GM23338 (cell line): ENCODE measurements at regions not wholly inside any gene's neighbourhood (a gene's known extent, or its start where the extent isn't known, plus 50 kb on each side); places are given as distances from the start of the nearest gene placed in this dataset.

Experiments
- ATAC-seq: fragments of 200-7000 bp; cut with Tn5 transposase; 3 replicates; pipeline ENCODE4 v1.9.1; 2020
- DNase-seq: peaks from one replicate; pipeline ENCODE4 v3.0.0-alpha.2; 2015; ENCODE audit warnings: low spot score
- H2AFZ ChIP-seq: fragments of 200-600 bp; sonication (generic); 2 replicates; pipeline ENCODE4 v1.8.0; 2016; ENCODE audit warnings: antibody characterized with exemption, mild to moderate bottlenecking, moderate library complexity
- H3F3A ChIP-seq: fragments of 200-600 bp; sonication (generic); replicated peaks from 2 replicates; pipeline ENCODE4 v1.8.0; 2017; ENCODE audit warnings: antibody characterized with exemption, mixed run types, low read depth
- H3K27ac ChIP-seq: fragments of 200-600 bp; sonication (generic); 2 replicates; pipeline ENCODE4 v1.6.1; 2016; ENCODE audit warnings: low read depth
- H3K27me3 ChIP-seq: fragments of 200-600 bp; sonication (generic); 2 replicates; pipeline ENCODE4 v1.8.0; 2016; ENCODE audit warnings: mild to moderate bottlenecking, mixed run types, moderate library complexity; ENCODE audit not compliant: insufficient read depth
- H3K36me3 ChIP-seq: fragments of 200-600 bp; sonication (generic); 2 replicates; pipeline ENCODE4 v1.8.0; 2016; ENCODE audit warnings: mild to moderate bottlenecking; ENCODE audit not compliant: insufficient read depth
- H3K4me1 ChIP-seq: fragments of 200-600 bp; sonication (generic); 2 replicates; pipeline ENCODE4 v1.8.0; 2016; ENCODE audit warnings: mild to moderate bottlenecking, moderate library complexity; ENCODE audit not compliant: insufficient read depth
- H3K4me2 ChIP-seq: fragments of 200-600 bp; sonication (generic); 2 replicates; pipeline ENCODE4 v1.7.1; 2017; ENCODE audit warnings: mixed run types
- H3K4me3 ChIP-seq: fragments of 200-600 bp; sonication (generic); 2 replicates; pipeline ENCODE4 v1.6.1; 2016; ENCODE audit warnings: mixed run types
- H3K79me2 ChIP-seq: fragments of 200-600 bp; sonication (generic); replicated peaks from 2 replicates; pipeline ENCODE4 v1.8.0; 2017; ENCODE audit warnings: mild to moderate bottlenecking; ENCODE audit not compliant: insufficient read depth
- H3K9me2 ChIP-seq: fragments of 200-600 bp; sonication (generic); 2 replicates; pipeline ENCODE4 v1.8.0; 2017; ENCODE audit not compliant: insufficient read depth
- H4K20me1 ChIP-seq: fragments of 200-600 bp; sonication (generic); replicated peaks from 2 replicates; pipeline ENCODE4 v1.8.0; 2017; ENCODE audit warnings: mild to moderate bottlenecking; ENCODE audit not compliant: insufficient read depth
- H3K27ac Mint-ChIP-seq: 2 replicates; pipeline ENCODE4 v1.8.0; 2020; ENCODE audit warnings: inconsistent platforms, mild to moderate bottlenecking, moderate library complexity, mixed read lengths
- H3K27me3 Mint-ChIP-seq: 3 replicates; pipeline ENCODE4 v1.8.0; 2022; ENCODE audit warnings: low read depth, mild to moderate bottlenecking, moderate library complexity, mixed read lengths, inconsistent platforms; ENCODE audit not compliant: insufficient read depth, poor library complexity
- H3K36me3 Mint-ChIP-seq: 3 replicates; pipeline ENCODE4 v1.8.0; 2021; ENCODE audit warnings: low read depth, mild to moderate bottlenecking, inconsistent platforms, moderate library complexity, mixed read lengths
- H3K4me1 Mint-ChIP-seq: 3 replicates; pipeline ENCODE4 v1.8.0; 2020; ENCODE audit warnings: mild to moderate bottlenecking, inconsistent platforms, mixed read lengths
- H3K4me3 Mint-ChIP-seq: 3 replicates; pipeline ENCODE4 v1.8.0; 2021; ENCODE audit warnings: moderate library complexity, mild to moderate bottlenecking, inconsistent platforms, mixed read lengths
- H3K9me3 Mint-ChIP-seq: 3 replicates; pipeline ENCODE4 v1.8.0; 2020; ENCODE audit warnings: moderate library complexity, mild to moderate bottlenecking, inconsistent platforms, mixed read lengths
- CREB1 ChIP-seq: fragments of 250-450 bp; sonication (Bioruptor Pico); IDR thresholded peaks from 2 replicates; pipeline ENCODE4 v1.5.0; 2020; ENCODE audit warnings: low read depth, mild to moderate bottlenecking, moderate library complexity
- EZH2 ChIP-seq: fragments of 200-600 bp; sonication (generic); IDR thresholded peaks from one replicate; pipeline ENCODE4 v1.8.0; 2017; ENCODE audit warnings: antibody characterized with exemption, mild to moderate bottlenecking, low read depth; ENCODE audit not compliant: unreplicated experiment
- EZH2phosphoT487 ChIP-seq: fragments of 200-600 bp; sonication (generic); IDR thresholded peaks from one replicate; pipeline ENCODE4 v1.8.1; 2018; ENCODE audit warnings: antibody characterized with exemption; ENCODE audit not compliant: unreplicated experiment
- JUNB ChIP-seq: IDR thresholded peaks from one replicate; pipeline ENCODE4 v1.6.1; 2016; ENCODE audit warnings: antibody characterized with exemption; ENCODE audit not compliant: unreplicated experiment
- NANOG ChIP-seq: IDR thresholded peaks from 2 replicates; pipeline ENCODE4 v1.6.1; 2016; ENCODE audit warnings: antibody characterized with exemption, borderline replicate concordance
- POLR2AphosphoS5 ChIP-seq: IDR thresholded peaks from 2 replicates; pipeline ENCODE4 v1.6.1; 2016; ENCODE audit warnings: antibody characterized with exemption, low read depth
- STAT1 ChIP-seq: IDR thresholded peaks from one replicate; pipeline ENCODE4 v1.6.1; 2016; ENCODE audit warnings: antibody characterized with exemption; ENCODE audit not compliant: unreplicated experiment
- ZNF114 ChIP-seq: fragments of 250-450 bp; sonication (Bioruptor Pico); IDR thresholded peaks from 2 replicates; pipeline ENCODE4 v1.5.0; 2020; ENCODE audit warnings: mild to moderate bottlenecking, moderate library complexity
- ZNF331 ChIP-seq: fragments of 250-450 bp; sonication (Bioruptor Pico); IDR thresholded peaks from 2 replicates; pipeline ENCODE4 v1.5.0; 2020; ENCODE audit warnings: low read depth, mild to moderate bottlenecking, moderate library complexity
- TF ChIP-seq, protein P1 (sequence below): IDR thresholded peaks from 2 replicates; pipeline ENCODE4 v1.6.1; 2016; ENCODE audit warnings: antibody characterized with exemption
- TF ChIP-seq, protein P2 (sequence below): fragments of 250-450 bp; sonication (Bioruptor Pico); IDR thresholded peaks from 2 replicates; pipeline ENCODE4 v1.5.0; 2020; ENCODE audit warnings: mild to moderate bottlenecking, moderate library complexity
- TF ChIP-seq, protein P3 (sequence below), 2 experiments: fragments of 200-600 bp in 1 of 2; sonication (generic) in 1 of 2; conservative IDR thresholded peaks; 2 replicates each; pipeline versions ENCODE4 v1.5.1 to v1.6.1; 2016 to 2017; ENCODE audit warnings: antibody characterized with exemption in 2 of 2, low read depth in 2 of 2, mild to moderate bottlenecking in 2 of 2, moderate library complexity in 1 of 2
- TF ChIP-seq, protein P4 (sequence below): IDR thresholded peaks from one replicate; pipeline ENCODE4 v1.6.1; 2018; ENCODE audit warnings: antibody characterized with exemption; ENCODE audit not compliant: unreplicated experiment

DNA sequence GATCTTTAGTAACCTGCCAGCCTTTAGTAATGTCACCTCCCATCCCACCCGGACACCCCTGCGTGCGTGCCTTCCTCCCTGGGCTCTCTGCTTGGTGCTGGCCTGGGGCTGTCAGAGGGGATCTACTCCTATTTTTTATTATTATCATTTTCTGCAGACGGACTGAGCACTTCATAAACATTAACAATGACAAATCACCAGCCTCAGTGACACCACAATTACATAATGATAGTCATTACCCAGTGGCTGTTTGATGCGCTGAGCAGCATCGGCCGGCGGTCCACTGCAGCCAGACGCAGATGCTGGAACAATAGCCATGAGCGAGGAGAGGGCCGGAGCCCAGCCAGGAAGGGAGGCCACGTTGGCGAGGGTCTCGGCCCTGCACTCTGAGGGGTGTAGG lies 309.3 kb upstream of the AJAP1 start:
- H3K27ac Mint-ChIP-seq, result no peak overlapping the region
- ATAC-seq (no peak), DNase-seq (no peak)
- no peak overlapping the region for H2AFZ ChIP-seq
- H3K27ac ChIP-seq, result no peak overlapping the region
- no peaks in the 10 kb centered on the region for H3K4me1 ChIP-seq
- H3K27me3 Mint-ChIP-seq, result peaks cover 5% of the 10 kb centered on the region
- H3K79me2 ChIP-seq, result no peaks in the 10 kb centered on the region
- no peaks in the 10 kb centered on the region for H3K4me1 Mint-ChIP-seq
- H3F3A ChIP-seq, result no peaks in the 10 kb centered on the region
- H3K36me3 Mint-ChIP-seq, result peaks cover 37% of the 10 kb centered on the region; the same call in 2 of the 3 replicates
- no peak overlapping the region for H3K4me2 ChIP-seq
- H4K20me1 ChIP-seq, result no peaks in the 10 kb centered on the region
- H3K4me3 ChIP-seq, result no peak overlapping the region
- TF ChIP-seq, protein P1, sequence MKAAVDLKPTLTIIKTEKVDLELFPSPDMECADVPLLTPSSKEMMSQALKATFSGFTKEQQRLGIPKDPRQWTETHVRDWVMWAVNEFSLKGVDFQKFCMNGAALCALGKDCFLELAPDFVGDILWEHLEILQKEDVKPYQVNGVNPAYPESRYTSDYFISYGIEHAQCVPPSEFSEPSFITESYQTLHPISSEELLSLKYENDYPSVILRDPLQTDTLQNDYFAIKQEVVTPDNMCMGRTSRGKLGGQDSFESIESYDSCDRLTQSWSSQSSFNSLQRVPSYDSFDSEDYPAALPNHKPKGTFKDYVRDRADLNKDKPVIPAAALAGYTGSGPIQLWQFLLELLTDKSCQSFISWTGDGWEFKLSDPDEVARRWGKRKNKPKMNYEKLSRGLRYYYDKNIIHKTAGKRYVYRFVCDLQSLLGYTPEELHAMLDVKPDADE, result no peak
- no peak for TF ChIP-seq NANOG
- TF ChIP-seq POLR2AphosphoS5, result no peak
- no peak for TF ChIP-seq CREB1 (CRISPR knock-in tag)
- TF ChIP-seq EZH2, result no peak
- no peak for TF ChIP-seq JUNB
- TF ChIP-seq, protein P2, sequence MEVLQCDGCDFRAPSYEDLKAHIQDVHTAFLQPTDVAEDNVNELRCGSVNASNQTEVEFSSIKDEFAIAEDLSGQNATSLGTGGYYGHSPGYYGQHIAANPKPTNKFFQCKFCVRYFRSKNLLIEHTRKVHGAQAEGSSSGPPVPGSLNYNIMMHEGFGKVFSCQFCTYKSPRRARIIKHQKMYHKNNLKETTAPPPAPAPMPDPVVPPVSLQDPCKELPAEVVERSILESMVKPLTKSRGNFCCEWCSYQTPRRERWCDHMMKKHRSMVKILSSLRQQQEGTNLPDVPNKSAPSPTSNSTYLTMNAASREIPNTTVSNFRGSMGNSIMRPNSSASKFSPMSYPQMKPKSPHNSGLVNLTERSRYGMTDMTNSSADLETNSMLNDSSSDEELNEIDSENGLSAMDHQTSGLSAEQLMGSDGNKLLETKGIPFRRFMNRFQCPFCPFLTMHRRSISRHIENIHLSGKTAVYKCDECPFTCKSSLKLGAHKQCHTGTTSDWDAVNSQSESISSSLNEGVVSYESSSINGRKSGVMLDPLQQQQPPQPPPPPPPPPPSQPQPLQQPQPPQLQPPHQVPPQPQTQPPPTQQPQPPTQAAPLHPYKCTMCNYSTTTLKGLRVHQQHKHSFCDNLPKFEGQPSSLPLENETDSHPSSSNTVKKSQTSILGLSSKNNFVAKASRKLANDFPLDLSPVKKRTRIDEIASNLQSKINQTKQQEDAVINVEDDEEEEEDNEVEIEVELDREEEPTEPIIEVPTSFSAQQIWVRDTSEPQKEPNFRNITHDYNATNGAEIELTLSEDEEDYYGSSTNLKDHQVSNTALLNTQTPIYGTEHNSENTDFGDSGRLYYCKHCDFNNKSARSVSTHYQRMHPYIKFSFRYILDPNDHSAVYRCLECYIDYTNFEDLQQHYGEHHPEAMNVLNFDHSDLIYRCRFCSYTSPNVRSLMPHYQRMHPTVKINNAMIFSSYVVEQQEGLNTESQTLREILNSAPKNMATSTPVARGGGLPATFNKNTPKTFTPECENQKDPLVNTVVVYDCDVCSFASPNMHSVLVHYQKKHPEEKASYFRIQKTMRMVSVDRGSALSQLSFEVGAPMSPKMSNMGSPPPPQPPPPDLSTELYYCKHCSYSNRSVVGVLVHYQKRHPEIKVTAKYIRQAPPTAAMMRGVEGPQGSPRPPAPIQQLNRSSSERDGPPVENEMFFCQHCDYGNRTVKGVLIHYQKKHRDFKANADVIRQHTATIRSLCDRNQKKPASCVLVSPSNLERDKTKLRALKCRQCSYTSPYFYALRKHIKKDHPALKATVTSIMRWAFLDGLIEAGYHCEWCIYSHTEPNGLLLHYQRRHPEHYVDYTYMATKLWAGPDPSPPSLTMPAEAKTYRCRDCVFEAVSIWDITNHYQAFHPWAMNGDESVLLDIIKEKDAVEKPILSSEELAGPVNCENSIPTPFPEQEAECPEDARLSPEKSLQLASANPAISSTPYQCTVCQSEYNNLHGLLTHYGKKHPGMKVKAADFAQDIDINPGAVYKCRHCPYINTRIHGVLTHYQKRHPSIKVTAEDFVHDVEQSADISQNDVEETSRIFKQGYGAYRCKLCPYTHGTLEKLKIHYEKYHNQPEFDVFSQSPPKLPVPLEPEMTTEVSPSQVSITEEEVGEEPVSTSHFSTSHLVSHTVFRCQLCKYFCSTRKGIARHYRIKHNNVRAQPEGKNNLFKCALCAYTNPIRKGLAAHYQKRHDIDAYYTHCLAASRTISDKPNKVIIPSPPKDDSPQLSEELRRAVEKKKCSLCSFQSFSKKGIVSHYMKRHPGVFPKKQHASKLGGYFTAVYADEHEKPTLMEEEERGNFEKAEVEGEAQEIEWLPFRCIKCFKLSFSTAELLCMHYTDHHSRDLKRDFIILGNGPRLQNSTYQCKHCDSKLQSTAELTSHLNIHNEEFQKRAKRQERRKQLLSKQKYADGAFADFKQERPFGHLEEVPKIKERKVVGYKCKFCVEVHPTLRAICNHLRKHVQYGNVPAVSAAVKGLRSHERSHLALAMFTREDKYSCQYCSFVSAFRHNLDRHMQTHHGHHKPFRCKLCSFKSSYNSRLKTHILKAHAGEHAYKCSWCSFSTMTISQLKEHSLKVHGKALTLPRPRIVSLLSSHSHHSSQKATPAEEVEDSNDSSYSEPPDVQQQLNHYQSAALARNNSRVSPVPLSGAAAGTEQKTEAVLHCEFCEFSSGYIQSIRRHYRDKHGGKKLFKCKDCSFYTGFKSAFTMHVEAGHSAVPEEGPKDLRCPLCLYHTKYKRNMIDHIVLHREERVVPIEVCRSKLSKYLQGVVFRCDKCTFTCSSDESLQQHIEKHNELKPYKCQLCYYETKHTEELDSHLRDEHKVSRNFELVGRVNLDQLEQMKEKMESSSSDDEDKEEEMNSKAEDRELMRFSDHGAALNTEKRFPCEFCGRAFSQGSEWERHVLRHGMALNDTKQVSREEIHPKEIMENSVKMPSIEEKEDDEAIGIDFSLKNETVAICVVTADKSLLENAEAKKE, result no peak
- TF ChIP-seq, protein P3, sequence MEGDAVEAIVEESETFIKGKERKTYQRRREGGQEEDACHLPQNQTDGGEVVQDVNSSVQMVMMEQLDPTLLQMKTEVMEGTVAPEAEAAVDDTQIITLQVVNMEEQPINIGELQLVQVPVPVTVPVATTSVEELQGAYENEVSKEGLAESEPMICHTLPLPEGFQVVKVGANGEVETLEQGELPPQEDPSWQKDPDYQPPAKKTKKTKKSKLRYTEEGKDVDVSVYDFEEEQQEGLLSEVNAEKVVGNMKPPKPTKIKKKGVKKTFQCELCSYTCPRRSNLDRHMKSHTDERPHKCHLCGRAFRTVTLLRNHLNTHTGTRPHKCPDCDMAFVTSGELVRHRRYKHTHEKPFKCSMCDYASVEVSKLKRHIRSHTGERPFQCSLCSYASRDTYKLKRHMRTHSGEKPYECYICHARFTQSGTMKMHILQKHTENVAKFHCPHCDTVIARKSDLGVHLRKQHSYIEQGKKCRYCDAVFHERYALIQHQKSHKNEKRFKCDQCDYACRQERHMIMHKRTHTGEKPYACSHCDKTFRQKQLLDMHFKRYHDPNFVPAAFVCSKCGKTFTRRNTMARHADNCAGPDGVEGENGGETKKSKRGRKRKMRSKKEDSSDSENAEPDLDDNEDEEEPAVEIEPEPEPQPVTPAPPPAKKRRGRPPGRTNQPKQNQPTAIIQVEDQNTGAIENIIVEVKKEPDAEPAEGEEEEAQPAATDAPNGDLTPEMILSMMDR (conservative IDR thresholded peaks at IDR 0.05; ENCODE audit: low read depth in 2 of 2), result no peak
- no peak for TF ChIP-seq ZNF114 (CRISPR knock-in tag)
- no peak for TF ChIP-seq ZNF331 (CRISPR knock-in tag)
- TF ChIP-seq, protein P4, sequence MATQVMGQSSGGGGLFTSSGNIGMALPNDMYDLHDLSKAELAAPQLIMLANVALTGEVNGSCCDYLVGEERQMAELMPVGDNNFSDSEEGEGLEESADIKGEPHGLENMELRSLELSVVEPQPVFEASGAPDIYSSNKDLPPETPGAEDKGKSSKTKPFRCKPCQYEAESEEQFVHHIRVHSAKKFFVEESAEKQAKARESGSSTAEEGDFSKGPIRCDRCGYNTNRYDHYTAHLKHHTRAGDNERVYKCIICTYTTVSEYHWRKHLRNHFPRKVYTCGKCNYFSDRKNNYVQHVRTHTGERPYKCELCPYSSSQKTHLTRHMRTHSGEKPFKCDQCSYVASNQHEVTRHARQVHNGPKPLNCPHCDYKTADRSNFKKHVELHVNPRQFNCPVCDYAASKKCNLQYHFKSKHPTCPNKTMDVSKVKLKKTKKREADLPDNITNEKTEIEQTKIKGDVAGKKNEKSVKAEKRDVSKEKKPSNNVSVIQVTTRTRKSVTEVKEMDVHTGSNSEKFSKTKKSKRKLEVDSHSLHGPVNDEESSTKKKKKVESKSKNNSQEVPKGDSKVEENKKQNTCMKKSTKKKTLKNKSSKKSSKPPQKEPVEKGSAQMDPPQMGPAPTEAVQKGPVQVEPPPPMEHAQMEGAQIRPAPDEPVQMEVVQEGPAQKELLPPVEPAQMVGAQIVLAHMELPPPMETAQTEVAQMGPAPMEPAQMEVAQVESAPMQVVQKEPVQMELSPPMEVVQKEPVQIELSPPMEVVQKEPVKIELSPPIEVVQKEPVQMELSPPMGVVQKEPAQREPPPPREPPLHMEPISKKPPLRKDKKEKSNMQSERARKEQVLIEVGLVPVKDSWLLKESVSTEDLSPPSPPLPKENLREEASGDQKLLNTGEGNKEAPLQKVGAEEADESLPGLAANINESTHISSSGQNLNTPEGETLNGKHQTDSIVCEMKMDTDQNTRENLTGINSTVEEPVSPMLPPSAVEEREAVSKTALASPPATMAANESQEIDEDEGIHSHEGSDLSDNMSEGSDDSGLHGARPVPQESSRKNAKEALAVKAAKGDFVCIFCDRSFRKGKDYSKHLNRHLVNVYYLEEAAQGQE, result no peak
- TF ChIP-seq EZH2phosphoT487, result no peak
- no peak for TF ChIP-seq STAT1
- H3K36me3 ChIP-seq, result no peaks in the 10 kb centered on the region; the same call in 1 of the 2 replicates
- H3K4me3 Mint-ChIP-seq, result no peak overlapping the region
- peaks cover 94% of the 10 kb centered on the region for H3K9me3 Mint-ChIP-seq
- no peaks in the 10 kb centered on the region for H3K27me3 ChIP-seq
- no peaks in the 10 kb centered on the region for H3K9me2 ChIP-seq
